GM19467 (cell line): ENCODE measurements at regions not wholly inside any gene's neighbourhood (a gene's known extent, or its start where the extent isn't known, plus 50 kb on each side); places are given as distances from the start of the nearest gene placed in this dataset.

Experiments used
- ATAC-seq: cut with Tn5 transposase; IDR thresholded peaks from one replicate; pipeline ENCODE4 v1.9.1; 2021; ENCODE audit warnings: mild to moderate bottlenecking, moderate library complexity; ENCODE audit not compliant: unreplicated experiment

- no peak for ATAC-seq
These were observed 54.9 kb downstream of the NKX2-1 start for GRCh38 chr14:36465178-36465577.

DNA sequence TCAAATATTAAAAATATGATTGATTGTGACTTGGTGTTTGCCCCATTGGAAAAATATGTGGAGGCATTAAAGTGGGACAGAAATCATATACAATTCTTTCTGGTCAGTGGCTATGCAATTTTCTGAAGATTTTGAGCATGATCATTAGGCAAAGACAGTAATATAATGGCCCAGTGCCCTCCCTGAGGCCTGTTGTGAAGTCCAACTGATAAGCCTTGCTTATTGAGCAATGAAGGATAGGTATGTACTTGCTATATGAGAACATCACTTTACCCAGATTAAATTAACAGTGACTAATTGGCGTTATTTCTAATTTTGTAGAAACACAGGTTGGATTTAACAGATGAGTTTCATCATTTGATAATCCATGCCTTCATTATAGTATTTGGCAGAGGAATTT, 57.1 kb downstream of the NKX2-1 start:
- ATAC-seq = no peak

DNA sequence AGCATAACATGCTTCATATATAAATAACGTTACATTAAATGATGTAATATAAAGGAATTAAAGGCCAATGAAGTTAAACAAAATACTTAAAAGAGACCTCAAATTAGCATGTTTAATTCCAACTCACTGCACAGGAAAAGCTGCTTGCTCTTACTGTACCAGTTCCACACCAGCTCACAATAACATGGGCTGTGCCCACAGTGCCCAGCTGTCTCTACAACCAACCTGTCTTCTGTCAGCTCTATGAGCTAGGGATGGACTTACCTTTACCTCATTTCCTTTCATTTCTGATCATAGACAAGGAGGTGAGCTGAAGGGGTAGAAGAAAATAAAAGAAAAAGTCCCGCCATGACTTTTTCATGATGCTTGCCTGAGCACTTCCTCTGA, 64.8 kb downstream of the NKX2-1 start:
- ATAC-seq = no peak

- no peak for ATAC-seq
These were observed 65.3 kb downstream of the NKX2-1 start for GRCh38 chr14:36454599-36455240.

- ATAC-seq = no peak
These were observed 67.2 kb downstream of the NKX2-1 start for GRCh38 chr14:36452860-36453259.

DNA sequence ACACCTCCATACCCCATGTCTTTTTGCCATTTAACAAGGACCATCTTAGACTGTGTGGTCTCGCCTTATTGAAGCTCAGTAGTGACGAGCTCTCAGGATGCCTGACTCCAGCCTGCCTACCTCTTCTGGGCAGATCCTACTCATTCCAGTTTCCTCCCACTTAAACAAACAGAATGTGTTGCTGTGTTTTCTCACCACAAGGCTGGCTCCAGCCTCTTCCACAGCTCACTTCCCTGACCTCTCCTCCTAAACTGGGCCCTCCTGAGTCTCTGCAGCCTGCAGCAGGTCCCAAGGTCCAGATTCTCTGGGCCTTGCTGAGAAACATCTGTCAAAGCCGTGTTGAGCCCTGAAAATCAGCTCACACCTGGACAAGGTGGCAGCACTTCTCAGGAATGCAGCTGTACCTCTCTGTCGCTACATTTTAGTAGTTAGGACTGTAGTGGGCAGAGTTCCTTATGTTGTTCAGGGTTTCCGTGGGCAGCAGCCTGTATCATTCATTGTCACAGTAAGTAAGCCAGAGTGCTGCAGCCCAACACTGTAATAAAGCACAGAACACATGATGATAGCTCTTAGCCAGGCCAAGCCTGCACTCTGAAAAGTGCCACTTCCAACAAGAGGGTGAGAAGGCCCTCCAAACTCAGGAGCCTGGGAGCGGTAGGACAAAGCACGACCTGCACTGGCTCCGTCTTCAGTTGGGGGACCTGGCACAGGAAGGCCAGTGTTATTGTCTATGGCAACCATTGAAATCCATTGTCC, 68.5 kb downstream of the NKX2-1 start:
- ATAC-seq = no peak

DNA sequence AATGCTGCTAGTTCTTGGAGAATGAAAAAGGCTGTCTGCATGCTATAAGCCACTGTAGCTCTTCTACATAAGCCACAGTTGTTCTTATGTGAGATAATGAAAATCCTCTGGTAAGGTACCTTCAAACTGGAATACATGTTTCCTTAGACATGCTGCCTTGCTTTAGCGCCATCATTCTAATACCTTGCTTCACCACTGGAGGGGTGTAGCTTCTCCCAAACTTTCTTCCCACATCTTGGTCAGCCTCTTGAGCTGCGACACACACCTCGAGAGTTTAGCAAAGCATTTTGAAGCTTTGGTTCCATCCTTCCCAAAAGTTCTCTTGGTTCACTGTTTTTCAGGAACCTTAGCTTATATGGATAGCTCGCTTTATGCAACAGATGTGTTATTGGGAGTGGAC, 69.5 kb downstream of the NKX2-1 start:
- no peak for ATAC-seq

- ATAC-seq = no peak
These were observed 70.1 kb downstream of the NKX2-1 start for GRCh38 chr14:36449903-36450302.

DNA sequence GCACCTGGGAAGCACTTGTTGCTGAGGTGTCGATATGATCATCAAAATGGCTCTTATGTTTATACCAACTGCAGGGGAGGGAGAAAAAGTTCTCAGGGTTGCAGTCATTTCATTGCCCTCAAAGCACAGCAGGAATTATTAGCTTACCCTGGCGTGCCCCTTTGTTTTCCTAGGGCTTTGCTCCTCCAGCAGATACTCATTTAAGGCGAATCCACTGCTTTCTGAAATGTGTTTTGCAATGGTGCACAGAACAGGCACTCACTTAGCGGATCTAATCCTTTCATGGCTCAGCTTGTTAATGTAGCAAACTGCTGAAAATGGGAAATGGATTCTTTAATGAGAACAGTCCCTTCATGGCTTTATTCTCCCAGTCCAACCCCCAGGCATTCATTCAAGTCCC, 76.7 kb downstream of the NKX2-1 start:
- ATAC-seq = no peak

GRCh38 chr14:36442824-36443241, 77.2 kb downstream of the NKX2-1 start:
- no peak for ATAC-seq

DNA sequence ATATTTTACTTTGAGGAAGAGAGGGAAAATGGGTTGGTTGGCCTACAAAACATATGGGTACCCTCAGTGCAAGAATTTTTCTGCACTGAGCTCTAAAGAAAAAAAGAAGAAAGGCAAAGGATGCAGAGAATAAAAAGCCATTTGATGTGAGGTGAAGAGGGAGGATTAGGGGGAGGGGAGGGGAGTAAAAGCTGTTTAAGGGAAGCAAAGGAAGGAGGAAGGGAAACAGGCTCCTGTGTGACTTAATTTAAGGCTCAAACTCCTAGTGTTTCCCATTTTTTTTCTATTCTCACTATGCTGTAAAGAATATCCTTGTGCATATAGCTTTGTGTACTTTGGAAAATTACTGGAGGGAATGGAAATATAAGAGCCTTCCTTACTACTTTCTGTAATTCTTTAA, 78.7 kb downstream of the NKX2-1 start:
- no peak for ATAC-seq

- ATAC-seq = no peak
These were observed 80.3 kb downstream of the NKX2-1 start for GRCh38 chr14:36439766-36440165.

DNA sequence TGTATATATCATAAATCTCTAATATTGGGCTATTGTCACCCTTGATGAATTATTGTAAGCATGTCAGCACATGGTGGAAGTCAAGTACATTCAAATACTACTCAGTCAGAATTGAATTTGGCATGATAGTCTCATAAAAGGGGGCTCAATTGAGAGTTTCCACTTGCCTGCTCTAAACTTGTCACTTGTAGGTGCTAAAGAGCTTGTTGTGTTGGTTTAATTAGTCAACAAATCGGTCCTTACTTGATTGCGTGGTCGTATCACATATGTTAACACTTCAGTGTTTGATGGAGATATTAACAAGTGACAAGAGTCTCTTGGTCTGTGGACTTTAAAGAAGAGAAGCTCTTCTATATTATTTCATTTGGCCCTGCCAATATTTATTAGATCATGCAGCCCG, 81.1 kb downstream of the NKX2-1 start:
- no peak for ATAC-seq

GRCh38 chr14:36430662-36431084, 89.4 kb downstream of the NKX2-1 start:
- ATAC-seq = no peak

GRCh38 chr14:36430169-36430568, 89.9 kb downstream of the NKX2-1 start:
- no peak for ATAC-seq

GRCh38 chr14:36429692-36430091, 90.3 kb downstream of the NKX2-1 start:
- no peak for ATAC-seq

- ATAC-seq = no peak
These were observed 91.7 kb downstream of the NKX2-1 start for GRCh38 chr14:36428350-36428749.

- no peak for ATAC-seq
These were observed 93.2 kb downstream of the NKX2-1 start for GRCh38 chr14:36426836-36427235.

GRCh38 chr14:36426113-36426512, 93.9 kb downstream of the NKX2-1 start:
- no peak for ATAC-seq

DNA sequence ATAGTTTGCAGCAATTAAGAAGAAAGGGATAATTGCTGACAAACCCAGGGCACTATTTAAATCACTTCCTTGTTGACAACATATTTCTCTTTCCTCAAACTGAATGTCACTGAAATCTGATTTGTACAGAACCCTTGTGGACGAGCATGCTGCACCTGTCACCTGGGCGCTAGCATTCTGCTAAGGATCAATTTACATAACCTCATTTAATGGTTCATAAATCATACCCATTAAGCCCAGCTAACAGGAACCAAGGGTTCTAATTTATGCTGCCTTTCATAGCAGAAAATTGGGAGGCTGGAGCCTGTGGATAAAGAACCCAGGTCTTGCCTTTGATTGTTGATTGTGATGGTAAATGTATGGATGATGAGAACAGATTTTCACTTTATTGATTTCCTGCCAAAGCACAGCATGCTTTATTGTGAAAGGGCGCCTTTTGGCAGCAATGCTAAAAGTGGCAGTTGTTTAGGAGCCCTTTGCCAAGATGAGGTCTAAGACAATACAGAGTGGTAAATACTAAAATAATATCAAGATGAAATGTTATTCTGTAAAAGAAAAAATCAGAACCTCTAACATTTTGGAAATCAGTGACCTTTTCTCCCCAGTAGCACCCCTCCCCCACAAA, 95.4 kb downstream of the NKX2-1 start:
- ATAC-seq = no peak

GRCh38 chr14:36423430-36423829, 96.6 kb downstream of the NKX2-1 start:
- no peak for ATAC-seq

GRCh38 chr14:36420149-36420687, 99.8 kb upstream of the MBIP start:
- ATAC-seq = no peak
